Esophagus squamous epithelium (tissue), 4 donors: ENCODE measurements at regions not wholly inside any gene's neighbourhood (a gene's known extent, or its start where the extent isn't known, plus 50 kb on each side); places are given as distances from the start of the nearest gene placed in this dataset.

ENCODE experiments used
- CTCF ChIP-seq, 6 experiments: fragments of 450-650 bp in 4 of 6; fragments of 200-600 bp in 2 of 6; sonication (generic) in 2 of 6; IDR thresholded peaks; one replicate each; pipeline ENCODE4 v1.5.1; 2016 to 2019; ENCODE audit warnings: antibody characterized with exemption in 6 of 6, mild to moderate bottlenecking in 4 of 6, moderate library complexity in 4 of 6
- POLR2A ChIP-seq, 4 donors: fragments of 450-650 bp; IDR thresholded peaks; one replicate each; pipeline ENCODE4 v1.6.1; 2017; ENCODE audit warnings: antibody characterized with exemption in 4 of 4, mild to moderate bottlenecking in 4 of 4, moderate library complexity in 3 of 4

DNA sequence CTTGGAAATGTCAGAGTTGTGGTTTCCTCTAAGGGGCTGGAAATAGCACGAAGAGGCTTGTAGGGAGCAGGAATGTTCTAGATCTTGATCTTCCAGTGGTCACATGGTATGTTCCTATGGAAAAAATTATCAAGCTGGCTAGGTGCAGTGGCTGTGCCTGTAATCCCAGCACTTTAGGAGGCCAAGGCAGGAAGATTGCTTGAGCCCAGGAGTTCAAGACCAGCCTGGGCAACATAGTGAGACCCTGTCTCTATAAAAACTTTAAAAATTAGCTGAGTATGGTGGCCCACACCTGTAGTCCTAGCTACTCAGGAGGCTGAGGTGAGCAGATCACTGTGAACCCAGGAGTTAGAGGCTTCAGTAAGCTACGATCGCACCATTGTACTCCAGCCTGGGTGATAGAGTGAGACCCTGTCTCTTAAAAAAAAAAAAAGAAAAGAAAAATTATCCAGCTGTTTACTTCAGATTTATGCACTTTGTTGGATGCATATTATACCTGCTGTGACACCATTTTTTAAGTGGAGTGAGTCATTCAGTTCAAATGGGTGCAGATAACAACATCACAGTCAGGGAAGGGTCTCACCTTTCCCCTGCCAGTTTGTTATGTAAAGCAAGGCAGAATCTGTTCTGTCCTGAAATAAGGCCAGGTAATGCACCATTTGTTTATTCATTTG, 65.7 kb upstream of the LYRM9 start:
- TF ChIP-seq CTCF (IDR thresholded peaks at IDR 0.05): no peak
- TF ChIP-seq POLR2A (IDR thresholded peaks at IDR 0.05): no peak
